Lower leg skin (tissue), 4 donors: ENCODE measurements at regions not wholly inside any gene's neighbourhood (a gene's known extent, or its start where the extent isn't known, plus 50 kb on each side); places are given as distances from the start of the nearest gene placed in this dataset.
"Not testable (repeated sequence)": the region's sequence is repeated elsewhere in the genome, so short reads cannot be mapped to it uniquely, and the experiment has no call there.

Experiments
- DNase-seq, 2 donors: peaks; one replicate each; pipeline ENCODE4 v3.0.0-alpha.2; 2019; ENCODE audit warnings: low spot score in 2 of 2
- H3K4me3 ChIP-seq: fragments of 200-600 bp; sonication (generic); 2 replicates; pipeline ENCODE4 v1.5.1; 2017; ENCODE audit warnings: mild to moderate bottlenecking, low read depth; ENCODE audit not compliant: poor library complexity, severe bottlenecking
- POLR2A ChIP-seq, 2 donors: fragments of 450-650 bp; IDR thresholded peaks; one replicate each; pipeline ENCODE4 v1.6.1; 2016 to 2017; ENCODE audit warnings: antibody characterized with exemption in 2 of 2, mild to moderate bottlenecking in 1 of 2, moderate library complexity in 1 of 2
- WGBS, 2 donors: methylation state at CpG; one replicate each; pipeline ENCODE4 v1.1.5; 2018; 5-methylcytosine and 5-hydroxymethylcytosine counted together
- intact Hi-C: fragments of 100-400 bp; cut with DNase I; formaldehyde crosslinking; loops from one replicate; pipeline ENCODE4 v1.15.0; 2023; ENCODE audit warnings: low total_unique reads
- TF ChIP-seq, protein P1 (sequence below), 3 donors: fragments of 450-650 bp; IDR thresholded peaks; one replicate each; pipeline ENCODE4 v1.5.1; 2016; ENCODE audit warnings: antibody characterized with exemption in 3 of 3, mild to moderate bottlenecking in 3 of 3, moderate library complexity in 2 of 3

DNA sequence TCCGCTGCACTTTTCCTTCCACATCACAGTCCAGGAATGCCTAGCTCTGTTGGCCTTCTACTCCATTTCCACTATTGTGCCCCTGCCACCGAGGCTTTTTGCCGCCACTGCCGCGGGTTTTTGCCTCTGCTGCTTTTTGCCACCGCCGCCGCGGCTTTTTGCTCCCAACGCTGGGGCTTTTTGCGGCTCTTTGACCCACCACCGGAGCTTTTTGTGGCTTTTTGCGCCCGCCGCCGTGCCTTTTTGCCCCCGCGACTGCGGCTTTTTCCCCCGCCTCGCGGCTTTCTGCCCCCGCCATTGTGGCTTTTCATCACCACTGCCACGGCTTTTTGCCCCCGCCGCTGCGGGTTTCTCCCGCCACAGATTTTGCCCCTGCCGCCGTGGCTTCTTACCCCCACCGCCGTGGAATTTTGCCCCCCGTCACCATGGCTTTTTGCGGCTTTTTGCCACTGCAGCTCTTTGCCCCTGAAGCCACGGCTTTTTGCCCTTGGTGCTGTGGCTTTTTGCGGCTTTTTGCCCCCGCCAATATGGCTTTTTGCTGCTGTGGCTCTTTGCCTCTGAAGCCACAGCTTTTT is 2798.7 kb upstream of the TEKT4 start:
- 87 to 92% methylated on average over 37 of the region's 37 CpGs for whole genome bisulfite sequencing, 2 donors
- peak in 1 of 2 donors; percentile 80 for DNase-seq
- intact Hi-C loops: no loop called here
- H3K4me3 ChIP-seq: no peak overlapping the region
- TF ChIP-seq POLR2A (IDR thresholded peaks at IDR 0.05): no peak
- TF ChIP-seq, protein P1, sequence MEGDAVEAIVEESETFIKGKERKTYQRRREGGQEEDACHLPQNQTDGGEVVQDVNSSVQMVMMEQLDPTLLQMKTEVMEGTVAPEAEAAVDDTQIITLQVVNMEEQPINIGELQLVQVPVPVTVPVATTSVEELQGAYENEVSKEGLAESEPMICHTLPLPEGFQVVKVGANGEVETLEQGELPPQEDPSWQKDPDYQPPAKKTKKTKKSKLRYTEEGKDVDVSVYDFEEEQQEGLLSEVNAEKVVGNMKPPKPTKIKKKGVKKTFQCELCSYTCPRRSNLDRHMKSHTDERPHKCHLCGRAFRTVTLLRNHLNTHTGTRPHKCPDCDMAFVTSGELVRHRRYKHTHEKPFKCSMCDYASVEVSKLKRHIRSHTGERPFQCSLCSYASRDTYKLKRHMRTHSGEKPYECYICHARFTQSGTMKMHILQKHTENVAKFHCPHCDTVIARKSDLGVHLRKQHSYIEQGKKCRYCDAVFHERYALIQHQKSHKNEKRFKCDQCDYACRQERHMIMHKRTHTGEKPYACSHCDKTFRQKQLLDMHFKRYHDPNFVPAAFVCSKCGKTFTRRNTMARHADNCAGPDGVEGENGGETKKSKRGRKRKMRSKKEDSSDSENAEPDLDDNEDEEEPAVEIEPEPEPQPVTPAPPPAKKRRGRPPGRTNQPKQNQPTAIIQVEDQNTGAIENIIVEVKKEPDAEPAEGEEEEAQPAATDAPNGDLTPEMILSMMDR (IDR thresholded peaks at IDR 0.05): no peak

DNA sequence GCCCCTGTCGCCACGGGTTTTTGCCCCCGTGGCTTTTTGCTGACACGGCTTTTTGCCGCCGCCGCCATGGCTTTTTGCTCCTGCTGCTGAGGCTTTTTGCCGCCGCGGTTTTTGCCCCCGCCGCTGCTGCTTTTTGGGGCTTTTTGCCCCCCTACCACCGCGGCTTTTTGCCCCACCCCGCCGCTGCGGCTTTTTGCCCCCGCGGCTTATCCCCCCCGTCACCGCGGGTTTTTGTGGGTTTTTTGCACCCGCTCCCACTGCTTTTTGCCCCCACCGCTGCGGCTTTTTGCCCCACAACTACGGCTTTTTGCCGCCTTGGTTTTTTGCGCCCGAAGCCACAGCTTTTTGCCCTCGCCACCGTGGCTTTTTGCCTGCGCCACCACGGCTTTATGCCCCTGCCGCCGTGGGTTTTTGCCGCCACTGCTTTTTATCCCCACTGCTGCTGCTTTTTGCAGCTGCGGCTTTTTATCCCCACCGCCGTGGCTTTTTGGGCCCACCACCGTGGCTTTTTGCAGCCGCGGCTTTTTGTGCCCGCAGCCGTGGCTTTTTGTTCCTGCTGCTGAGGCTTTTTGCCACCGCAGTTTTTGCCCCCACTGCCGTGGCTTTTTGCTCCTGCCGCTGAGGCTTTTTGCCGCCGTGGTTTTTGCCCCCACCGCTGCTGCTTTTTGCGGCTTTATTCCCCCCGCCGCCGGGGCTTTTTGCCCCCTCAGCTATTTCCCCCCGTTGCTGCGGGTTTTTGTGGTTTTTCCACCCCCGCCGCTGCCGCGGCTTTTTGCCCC is 2798.0 kb upstream of the TEKT4 start:
- 91 to 96% methylated on average over 60 of the region's 60 CpGs for WGBS, 2 donors

DNA sequence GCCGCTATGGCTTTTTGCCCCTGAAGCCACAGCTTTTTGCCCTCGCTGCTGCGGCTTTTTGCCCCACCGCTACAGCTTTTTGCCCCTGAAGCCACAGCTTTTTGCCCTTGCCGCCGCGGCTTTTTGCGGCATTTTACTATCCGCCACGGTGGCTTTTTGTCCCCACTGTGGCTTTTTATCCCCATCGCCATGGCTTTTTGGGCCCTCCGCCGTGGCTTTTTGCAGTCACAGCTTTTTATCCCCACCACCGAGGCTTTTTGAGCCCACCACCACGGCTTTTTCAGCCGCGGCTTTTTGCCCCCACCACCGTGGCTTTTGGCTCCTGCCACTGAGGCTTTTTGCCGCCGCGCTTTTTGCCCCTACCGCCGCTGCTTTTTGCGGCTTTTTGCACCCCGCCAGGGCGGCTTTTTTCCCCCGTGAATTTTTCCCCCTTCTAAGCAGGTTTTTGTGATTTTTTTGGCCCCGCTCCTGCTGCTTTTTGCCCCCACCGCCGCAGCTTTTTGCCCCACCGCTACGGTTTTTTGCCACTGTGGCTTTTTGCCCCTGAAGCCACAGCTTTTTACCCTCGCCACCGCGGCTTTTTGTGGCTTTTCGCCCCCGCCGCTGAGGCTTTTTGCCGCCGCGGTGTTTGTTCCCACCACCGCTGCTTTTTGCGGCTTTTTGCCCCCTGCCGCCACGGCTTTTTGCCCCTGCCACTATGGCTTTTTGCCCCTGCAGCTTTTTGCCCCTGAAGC is 2797.2 kb upstream of the TEKT4 start:
- intact Hi-C loops: no loop called here
- TF ChIP-seq, protein P1 (IDR thresholded peaks at IDR 0.05): no peak
- TF ChIP-seq POLR2A (IDR thresholded peaks at IDR 0.05): no peak
- DNase-seq: peak in 1 of 2 donors; percentile 45

More for the DNA sequence above, 2798.0 kb upstream of the TEKT4 start:
- intact Hi-C loops: no loop called here
- DNase-seq: peak in 1 of 2 donors; percentile 73
- TF ChIP-seq, protein P1 (IDR thresholded peaks at IDR 0.05): no peak
- no peak for TF ChIP-seq POLR2A (IDR thresholded peaks at IDR 0.05)
- no peak overlapping the region for H3K4me3 ChIP-seq

DNA sequence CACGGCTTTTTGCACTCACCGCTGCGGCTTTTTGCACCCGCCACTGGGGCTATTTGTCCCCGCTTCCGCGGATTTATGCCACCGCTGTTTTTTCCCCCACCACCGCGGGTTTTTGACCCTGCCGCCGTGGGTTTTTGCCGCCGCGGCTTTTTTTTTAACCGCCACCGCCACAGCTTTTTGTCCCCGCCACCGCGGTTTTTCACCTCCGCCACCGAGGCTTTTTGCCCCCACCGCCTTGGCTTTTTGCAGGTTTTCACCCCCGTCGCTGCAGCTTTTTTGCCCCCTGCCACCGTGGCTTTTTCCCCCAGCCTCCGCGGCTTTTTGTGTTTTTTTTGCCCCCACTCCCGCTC is 2796.7 kb upstream of the TEKT4 start:
- TF ChIP-seq, protein P1 (IDR thresholded peaks at IDR 0.05): no peak
- no peak for TF ChIP-seq POLR2A (IDR thresholded peaks at IDR 0.05)
- no peak overlapping the region for H3K4me3 ChIP-seq
- 62 to 73% methylated on average over 29 of the region's 29 CpGs for WGBS, 2 donors
- peak in 1 of 2 donors; percentile 72 for DNase-seq
- intact Hi-C loops: no loop called here

More for the DNA sequence above, 2797.2 kb upstream of the TEKT4 start:
- H3K4me3 ChIP-seq: no peak overlapping the region
- 86 to 90% methylated on average over 45 of the region's 45 CpGs for whole genome bisulfite sequencing, 2 donors

DNA sequence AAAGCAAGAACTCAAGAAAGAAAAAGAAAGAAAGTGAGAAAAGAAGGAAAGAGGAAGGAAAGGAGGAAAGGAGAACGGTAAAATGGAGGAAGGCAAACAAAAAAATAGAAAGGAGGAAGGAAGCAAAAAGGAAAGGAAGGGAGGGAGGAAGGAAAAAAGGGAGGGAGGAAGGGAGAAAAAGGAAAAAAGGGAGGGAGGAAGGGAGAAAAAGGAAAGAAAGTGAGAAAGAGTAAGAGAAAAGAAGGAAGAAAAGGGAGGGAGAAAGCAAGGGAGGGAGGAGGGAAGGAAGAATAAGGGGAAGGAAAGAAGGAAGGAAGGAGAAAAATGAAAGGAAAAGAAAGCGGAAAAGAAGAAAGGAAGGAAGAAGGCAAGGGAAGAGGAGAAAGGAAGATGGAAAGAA is 2795.9 kb upstream of the TEKT4 start:
- intact Hi-C loops, DNase-seq, H3K4me3 ChIP-seq: not testable (repeated sequence)
- 78 to 86% methylated on average over 2 of the region's 2 CpGs for WGBS, 2 donors
